ENCODE measurements at regions not wholly inside any gene's neighbourhood (a gene's known extent, or its start where the extent isn't known, plus 50 kb on each side); places are given as distances from the start of the nearest gene placed in this dataset.

DNA sequence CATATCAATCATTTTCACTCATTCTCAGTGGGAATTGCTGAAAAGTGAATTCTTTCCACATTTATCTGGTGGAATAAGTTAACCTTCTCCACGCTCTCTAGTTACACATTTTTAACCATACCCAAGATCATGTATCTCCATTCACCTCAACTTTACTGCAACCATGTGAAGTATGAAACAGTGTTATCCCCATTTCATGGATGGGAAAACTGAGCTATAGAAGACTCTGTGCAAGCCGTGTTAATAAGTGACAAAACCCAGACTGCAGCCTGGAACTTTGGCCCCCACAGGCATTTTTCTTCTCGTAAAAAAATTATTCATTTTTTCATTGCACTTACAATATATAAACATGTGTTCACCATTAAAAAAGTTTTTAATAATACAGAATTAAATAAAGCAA, 82.4 kb upstream of the CCND2 start:
- Histone ChIP-seq H3F3A (replicated peaks; ENCODE audit: insufficient read depth) (no peaks in the 10 kb centered on the region), H3K9me2 (no peaks in the 10 kb centered on the region), H3K9me3 (no peaks in the 10 kb centered on the region), H4K20me1 (ENCODE audit: insufficient read depth) (no peaks in the 10 kb centered on the region), H3K9ac (no peak overlapping the region), H3K79me2 (ENCODE audit: insufficient read depth) (no peaks in the 10 kb centered on the region), H3K4me1 (ENCODE audit: control insufficient read depth in 1 of 2, insufficient read depth in 2 of 2, low read depth in 1 of 2, low read length in 1 of 2) (no peaks in the 10 kb centered on the region), H2AFZ (ENCODE audit: low read depth) (no peak overlapping the region), H3K36me3 (replicated peaks in 1 of 2; ENCODE audit: control insufficient read depth in 1 of 2, insufficient read depth in 2 of 2, low read length in 1 of 2) (no peaks in the 10 kb centered on the region), H3K4me2 (no peak overlapping the region), H3K27me3 (ENCODE audit: insufficient read depth) (peaks cover 23% of the 10 kb centered on the region; the same call in 1 of the 2 replicates), H3K4me3 (ENCODE audit: low read depth in 2 of 2, low read length in 1 of 2) (no peak overlapping the region), H3K27ac (ENCODE audit: low read depth in 2 of 2, low read length in 1 of 2) (no peak overlapping the region)
- no peak for TF ChIP-seq EP300 (IDR thresholded peaks at IDR 0.05; ENCODE audit: borderline replicate concordance in 1 of 2, low read depth in 1 of 2, low read length in 1 of 2)
- no peak for TF ChIP-seq JUND (IDR thresholded peaks at IDR 0.05)
- no peak for TF ChIP-seq FOSL2 (IDR thresholded peaks at IDR 0.05; ENCODE audit: borderline replicate concordance, low read depth)
- no peak for TF ChIP-seq CHD2 (IDR thresholded peaks at IDR 0.05; ENCODE audit: low read length, partially characterized antibody)
- no peak for TF ChIP-seq TCF12 (IDR thresholded peaks at IDR 0.05)
- TF ChIP-seq, protein P1, sequence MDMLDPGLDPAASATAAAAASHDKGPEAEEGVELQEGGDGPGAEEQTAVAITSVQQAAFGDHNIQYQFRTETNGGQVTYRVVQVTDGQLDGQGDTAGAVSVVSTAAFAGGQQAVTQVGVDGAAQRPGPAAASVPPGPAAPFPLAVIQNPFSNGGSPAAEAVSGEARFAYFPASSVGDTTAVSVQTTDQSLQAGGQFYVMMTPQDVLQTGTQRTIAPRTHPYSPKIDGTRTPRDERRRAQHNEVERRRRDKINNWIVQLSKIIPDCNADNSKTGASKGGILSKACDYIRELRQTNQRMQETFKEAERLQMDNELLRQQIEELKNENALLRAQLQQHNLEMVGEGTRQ (IDR thresholded peaks at IDR 0.05; ENCODE audit: borderline replicate concordance, low read depth, low read length) = no peak
- TF ChIP-seq NRF1 (IDR thresholded peaks at IDR 0.05; ENCODE audit: low read depth, low read length) = no peak
- no peak for TF ChIP-seq RAD21 (IDR thresholded peaks at IDR 0.05; ENCODE audit: low read length)
- TF ChIP-seq ELF1 (IDR thresholded peaks at IDR 0.05) = no peak
- TF ChIP-seq FOXM1 (IDR thresholded peaks at IDR 0.05; ENCODE audit: low read depth) = no peak
- TF ChIP-seq TAF1 (IDR thresholded peaks at IDR 0.05; ENCODE audit: borderline replicate concordance, low read depth, low read length) = no peak
- TF ChIP-seq, protein P2, sequence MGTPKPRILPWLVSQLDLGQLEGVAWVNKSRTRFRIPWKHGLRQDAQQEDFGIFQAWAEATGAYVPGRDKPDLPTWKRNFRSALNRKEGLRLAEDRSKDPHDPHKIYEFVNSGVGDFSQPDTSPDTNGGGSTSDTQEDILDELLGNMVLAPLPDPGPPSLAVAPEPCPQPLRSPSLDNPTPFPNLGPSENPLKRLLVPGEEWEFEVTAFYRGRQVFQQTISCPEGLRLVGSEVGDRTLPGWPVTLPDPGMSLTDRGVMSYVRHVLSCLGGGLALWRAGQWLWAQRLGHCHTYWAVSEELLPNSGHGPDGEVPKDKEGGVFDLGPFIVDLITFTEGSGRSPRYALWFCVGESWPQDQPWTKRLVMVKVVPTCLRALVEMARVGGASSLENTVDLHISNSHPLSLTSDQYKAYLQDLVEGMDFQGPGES (IDR thresholded peaks at IDR 0.05; ENCODE audit: low read depth, low read length) = no peak
- no peak for TF ChIP-seq FOXJ3 (CRISPR knock-in tag; IDR thresholded peaks at IDR 0.05)
- no peak for DNase-seq
- WGBS (ENCODE audit: low lambda C conversion rate) = 3% methylated on average over 3 of the region's 3 CpGs
- ChIA-PET POLR2A (no interaction called here), CTCF (interaction anchor here (1.2 to 2.5 kb wide), 2 partner anchors 85 to 153 kb away, joined by 3 to 5 read pairs; no protein-coding TSS in a partner anchor)

DNA sequence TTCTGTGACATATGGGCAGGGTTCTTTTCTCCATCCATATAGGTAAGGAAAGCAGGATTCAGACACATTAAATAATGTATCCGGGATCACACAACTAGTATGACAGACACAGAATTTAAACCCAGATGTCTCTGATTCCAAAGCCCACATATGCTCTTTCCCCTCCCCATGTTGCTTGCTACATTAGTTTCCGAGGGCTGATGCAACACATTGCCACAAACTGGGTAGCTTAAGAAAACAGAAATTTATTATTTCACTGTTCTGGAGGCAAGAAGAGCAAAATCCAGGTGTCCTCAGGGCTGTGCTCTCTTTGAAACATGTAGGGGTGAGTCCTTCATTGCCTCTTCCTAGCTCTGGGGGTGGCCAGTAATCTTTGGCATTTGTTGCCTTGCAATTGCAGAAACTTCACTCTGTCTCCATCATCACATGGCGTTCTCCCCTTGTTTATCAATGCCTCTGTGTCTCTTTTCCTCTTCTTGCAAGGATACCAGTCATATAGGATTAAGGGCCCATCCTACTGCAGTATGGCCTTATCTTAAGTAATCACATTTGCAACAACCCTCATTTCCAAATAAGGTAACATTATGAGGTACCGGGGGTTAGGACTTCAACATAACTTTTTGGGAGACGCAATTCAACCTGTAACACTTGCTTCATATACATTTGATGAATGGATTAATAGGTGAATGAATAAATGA, 83.0 kb upstream of the CCND2 start:
- 1% methylated on average over 5 of the region's 5 CpGs for WGBS (ENCODE audit: low lambda C conversion rate)
- Histone ChIP-seq H3K4me2 (no peak overlapping the region), H3K79me2 (ENCODE audit: insufficient read depth) (no peaks in the 10 kb centered on the region), H3K9me2 (no peaks in the 10 kb centered on the region), H3K4me3 (ENCODE audit: low read depth in 2 of 2, low read length in 1 of 2) (no peak overlapping the region), H3K27me3 (ENCODE audit: insufficient read depth) (peaks cover 17% of the 10 kb centered on the region; the same call in 1 of the 2 replicates), H3K27ac (ENCODE audit: low read depth in 2 of 2, low read length in 1 of 2) (no peak overlapping the region), H3K4me1 (ENCODE audit: control insufficient read depth in 1 of 2, insufficient read depth in 2 of 2, low read depth in 1 of 2, low read length in 1 of 2) (no peaks in the 10 kb centered on the region), H2AFZ (ENCODE audit: low read depth) (no peak overlapping the region), H3K9ac (no peak overlapping the region), H3K9me3 (no peaks in the 10 kb centered on the region), H4K20me1 (ENCODE audit: insufficient read depth) (no peaks in the 10 kb centered on the region), H3F3A (replicated peaks; ENCODE audit: insufficient read depth) (no peaks in the 10 kb centered on the region), H3K36me3 (replicated peaks in 1 of 2; ENCODE audit: control insufficient read depth in 1 of 2, insufficient read depth in 2 of 2, low read length in 1 of 2) (no peaks in the 10 kb centered on the region)
- ChIA-PET POLR2A (no interaction called here), CTCF (interaction anchor here (1.2 to 2.5 kb wide), 2 partner anchors 86 to 153 kb away, joined by 3 to 5 read pairs; no protein-coding TSS in a partner anchor)
- no peak for DNase-seq
- no peak for TF ChIP-seq YY1 (IDR thresholded peaks at IDR 0.05; ENCODE audit: low read depth)
- no peak for TF ChIP-seq MXI1 (IDR thresholded peaks at IDR 0.05; ENCODE audit: low read depth, low read length)
- TF ChIP-seq, protein P3, sequence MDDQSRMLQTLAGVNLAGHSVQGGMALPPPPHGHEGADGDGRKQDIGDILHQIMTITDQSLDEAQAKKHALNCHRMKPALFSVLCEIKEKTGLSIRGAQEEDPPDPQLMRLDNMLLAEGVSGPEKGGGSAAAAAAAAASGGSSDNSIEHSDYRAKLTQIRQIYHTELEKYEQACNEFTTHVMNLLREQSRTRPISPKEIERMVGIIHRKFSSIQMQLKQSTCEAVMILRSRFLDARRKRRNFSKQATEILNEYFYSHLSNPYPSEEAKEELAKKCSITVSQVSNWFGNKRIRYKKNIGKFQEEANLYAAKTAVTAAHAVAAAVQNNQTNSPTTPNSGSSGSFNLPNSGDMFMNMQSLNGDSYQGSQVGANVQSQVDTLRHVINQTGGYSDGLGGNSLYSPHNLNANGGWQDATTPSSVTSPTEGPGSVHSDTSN (IDR thresholded peaks at IDR 0.05) = no peak
- TF ChIP-seq, protein P1 (IDR thresholded peaks at IDR 0.05; ENCODE audit: borderline replicate concordance, low read depth, low read length) = no peak
- TF ChIP-seq, protein P4, sequence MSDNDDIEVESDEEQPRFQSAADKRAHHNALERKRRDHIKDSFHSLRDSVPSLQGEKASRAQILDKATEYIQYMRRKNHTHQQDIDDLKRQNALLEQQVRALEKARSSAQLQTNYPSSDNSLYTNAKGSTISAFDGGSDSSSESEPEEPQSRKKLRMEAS (IDR thresholded peaks at IDR 0.05; ENCODE audit: low read depth) = no peak
- no peak for TF ChIP-seq POLR2AphosphoS5 (IDR thresholded peaks at IDR 0.05; ENCODE audit: low read depth, low read length)
- TF ChIP-seq, protein P5, sequence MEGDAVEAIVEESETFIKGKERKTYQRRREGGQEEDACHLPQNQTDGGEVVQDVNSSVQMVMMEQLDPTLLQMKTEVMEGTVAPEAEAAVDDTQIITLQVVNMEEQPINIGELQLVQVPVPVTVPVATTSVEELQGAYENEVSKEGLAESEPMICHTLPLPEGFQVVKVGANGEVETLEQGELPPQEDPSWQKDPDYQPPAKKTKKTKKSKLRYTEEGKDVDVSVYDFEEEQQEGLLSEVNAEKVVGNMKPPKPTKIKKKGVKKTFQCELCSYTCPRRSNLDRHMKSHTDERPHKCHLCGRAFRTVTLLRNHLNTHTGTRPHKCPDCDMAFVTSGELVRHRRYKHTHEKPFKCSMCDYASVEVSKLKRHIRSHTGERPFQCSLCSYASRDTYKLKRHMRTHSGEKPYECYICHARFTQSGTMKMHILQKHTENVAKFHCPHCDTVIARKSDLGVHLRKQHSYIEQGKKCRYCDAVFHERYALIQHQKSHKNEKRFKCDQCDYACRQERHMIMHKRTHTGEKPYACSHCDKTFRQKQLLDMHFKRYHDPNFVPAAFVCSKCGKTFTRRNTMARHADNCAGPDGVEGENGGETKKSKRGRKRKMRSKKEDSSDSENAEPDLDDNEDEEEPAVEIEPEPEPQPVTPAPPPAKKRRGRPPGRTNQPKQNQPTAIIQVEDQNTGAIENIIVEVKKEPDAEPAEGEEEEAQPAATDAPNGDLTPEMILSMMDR (IDR thresholded peaks at IDR 0.05) = no peak
- TF ChIP-seq SMC3 (IDR thresholded peaks at IDR 0.05; ENCODE audit: low read depth, low read length) = no peak
- TF ChIP-seq JUND (IDR thresholded peaks at IDR 0.05) = no peak
